Calu3 (cell line): ENCODE measurements at regions not wholly inside any gene's neighbourhood (a gene's known extent, or its start where the extent isn't known, plus 50 kb on each side); places are given as distances from the start of the nearest gene placed in this dataset.

Source experiments
- BruUV-seq: library from RNA; stranded (reverse); fragments of 400-500 nt; replicated peaks from 2 replicates; lab custom pipeline; 2021; lab: Mats Ljungman, UMichigan
- CTCF ChIA-PET: fragments of 300-600 bp; sonication (Branson Sonifier 250); formaldehyde crosslinking; loops from one replicate; lab custom pipeline; 2022; ENCODE audit warnings: antibody characterized with exemption; lab: Charles Lee
- DNase-seq: peaks from one replicate; pipeline ENCODE4 v3.0.0; 2022
- H3K27ac Mint-ChIP-seq: one replicate; pipeline ENCODE4 v1.8.0; 2022; ENCODE audit warnings: mixed read lengths; ENCODE audit not compliant: unreplicated experiment
- H3K27me3 Mint-ChIP-seq: one replicate; pipeline ENCODE4 v1.8.0; 2022; ENCODE audit warnings: mixed read lengths; ENCODE audit not compliant: unreplicated experiment
- H3K36me3 Mint-ChIP-seq: one replicate; pipeline ENCODE4 v1.8.0; 2022; ENCODE audit warnings: mild to moderate bottlenecking, moderate library complexity, mixed read lengths; ENCODE audit not compliant: insufficient read depth, unreplicated experiment
- H3K4me1 Mint-ChIP-seq: one replicate; pipeline ENCODE4 v1.8.0; 2022; ENCODE audit warnings: mild to moderate bottlenecking, low read depth, mixed read lengths; ENCODE audit not compliant: unreplicated experiment
- H3K4me3 Mint-ChIP-seq: one replicate; pipeline ENCODE4 v1.8.0; 2022; ENCODE audit warnings: mild to moderate bottlenecking, low read depth, moderate library complexity, mixed read lengths; ENCODE audit not compliant: unreplicated experiment
- H3K9me3 Mint-ChIP-seq: one replicate; pipeline ENCODE4 v1.8.0; 2022; ENCODE audit warnings: low read depth, mixed read lengths; ENCODE audit not compliant: unreplicated experiment
- CTCF ChIP-seq: fragments of 200-600 bp; IDR thresholded peaks from one replicate; pipeline ENCODE4 v1.8.0; 2022; ENCODE audit warnings: antibody characterized with exemption; ENCODE audit not compliant: unreplicated experiment
- intact Hi-C: fragments of 100-400 bp; cut with micrococcal nuclease; formaldehyde crosslinking; loops from one replicate; pipeline ENCODE4 v1.10.0; 2022; ENCODE audit not compliant: unreplicated experiment

- H3K36me3 Mint-ChIP-seq: no peaks in the 10 kb centered on the region
- DNase-seq: no peak
- H3K4me1 Mint-ChIP-seq: no peaks in the 10 kb centered on the region
- peaks cover 20% of the 10 kb centered on the region for H3K27me3 Mint-ChIP-seq
- intact Hi-C loops: no loop called here
- no peak for TF ChIP-seq CTCF
- H3K9me3 Mint-ChIP-seq: peaks cover 3% of the 10 kb centered on the region
- CTCF ChIA-PET: no interaction called here
- H3K4me3 Mint-ChIP-seq: no peak overlapping the region
- no peak overlapping the region for H3K27ac Mint-ChIP-seq
- BruUV-seq: no TSS peak
These were observed 73.5 kb upstream of the COL5A1 start for GRCh38 chr9:134568116-134568515.

GRCh38 chr9:134568811-134569210 is 72.8 kb upstream of the COL5A1 start:
- no peaks in the 10 kb centered on the region for H3K36me3 Mint-ChIP-seq
- no peak overlapping the region for H3K4me3 Mint-ChIP-seq
- no peaks in the 10 kb centered on the region for H3K4me1 Mint-ChIP-seq
- CTCF ChIA-PET: no interaction called here
- DNase-seq: no peak
- peaks cover 17% of the 10 kb centered on the region for H3K27me3 Mint-ChIP-seq
- BruUV-seq: no TSS peak
- peaks cover 3% of the 10 kb centered on the region for H3K9me3 Mint-ChIP-seq
- TF ChIP-seq CTCF: no peak
- no peak overlapping the region for H3K27ac Mint-ChIP-seq
- intact Hi-C loops: no loop called here

- intact Hi-C loops: no loop called here
- BruUV-seq: no TSS peak
- no peaks in the 10 kb centered on the region for H3K36me3 Mint-ChIP-seq
These were observed 72.0 kb upstream of the COL5A1 start for GRCh38 chr9:134569626-134570025.

GRCh38 chr9:134570151-134570621 is 71.4 kb upstream of the COL5A1 start:
- no peaks in the 10 kb centered on the region for H3K9me3 Mint-ChIP-seq
- H3K36me3 Mint-ChIP-seq: no peaks in the 10 kb centered on the region
- no peak for TF ChIP-seq CTCF

More at GRCh38 chr9:134569626-134570025, 72.0 kb upstream of the COL5A1 start:
- TF ChIP-seq CTCF: no peak
- H3K4me1 Mint-ChIP-seq: no peaks in the 10 kb centered on the region
- no peak overlapping the region for H3K4me3 Mint-ChIP-seq
- H3K27ac Mint-ChIP-seq: no peak overlapping the region
- H3K9me3 Mint-ChIP-seq: no peaks in the 10 kb centered on the region
- no peak for DNase-seq
- peaks cover 17% of the 10 kb centered on the region for H3K27me3 Mint-ChIP-seq
- CTCF ChIA-PET: no interaction called here

More at GRCh38 chr9:134570151-134570621, 71.4 kb upstream of the COL5A1 start:
- Mint-ChIP-seq H3K27ac (no peak overlapping the region), H3K4me3 (no peak overlapping the region), H3K27me3 (peaks cover 17% of the 10 kb centered on the region), H3K4me1 (no peaks in the 10 kb centered on the region)
- DNase-seq: no peak
- CTCF ChIA-PET: no interaction called here
- intact Hi-C loops: no loop called here
- no TSS peak for BruUV-seq
